Suprapubic skin (tissue), 4 donors: ENCODE measurements at regions not wholly inside any gene's neighbourhood (a gene's known extent, or its start where the extent isn't known, plus 50 kb on each side); places are given as distances from the start of the nearest gene placed in this dataset.
"Not testable (repeated sequence)": the region's sequence is repeated elsewhere in the genome, so short reads cannot be mapped to it uniquely, and the experiment has no call there.

ENCODE experiments used
- DNase-seq, 2 donors: peaks; one replicate each; pipeline ENCODE4 v3.0.0-alpha.2; 2019; ENCODE audit warnings: low spot score in 2 of 2
- H3K27ac ChIP-seq: fragments of 200-600 bp; sonication (generic); one replicate; pipeline ENCODE4 v1.5.1; 2019
- H3K27me3 ChIP-seq: fragments of 200-600 bp; sonication (generic); one replicate; pipeline ENCODE4 v1.5.1; 2019
- H3K36me3 ChIP-seq: fragments of 200-600 bp; sonication (generic); one replicate; pipeline ENCODE4 v1.5.1; 2019
- H3K4me1 ChIP-seq: fragments of 200-600 bp; sonication (generic); one replicate; pipeline ENCODE4 v1.5.1; 2019
- H3K4me3 ChIP-seq: fragments of 200-600 bp; sonication (generic); one replicate; pipeline ENCODE4 v1.5.1; 2019; ENCODE audit warnings: mild to moderate bottlenecking
- H3K9me3 ChIP-seq: fragments of 200-600 bp; sonication (generic); one replicate; pipeline ENCODE4 v1.5.1; 2019
- EP300 ChIP-seq: sonication (generic); formaldehyde crosslinking; IDR thresholded peaks from one replicate; pipeline ENCODE4 v1.6.1; 2017; ENCODE audit warnings: antibody characterized with exemption
- POLR2A ChIP-seq, 2 donors: fragments of 450-650 bp; IDR thresholded peaks; one replicate each; pipeline ENCODE4 v1.6.1; 2017; ENCODE audit warnings: antibody characterized with exemption in 2 of 2, mild to moderate bottlenecking in 2 of 2, moderate library complexity in 2 of 2
- POLR2AphosphoS5 ChIP-seq, 3 donors: sonication (generic); formaldehyde crosslinking; IDR thresholded peaks; one replicate each; pipeline ENCODE4 v1.6.1; 2017; ENCODE audit warnings: antibody characterized with exemption in 3 of 3
- WGBS: methylation state at CpG from one replicate; pipeline ENCODE4 v1.1.5; 2018; 5-methylcytosine and 5-hydroxymethylcytosine counted together
- TF ChIP-seq, protein P1 (sequence below), 2 donors: fragments of 200-600 bp in 1 of 2; fragments of 450-650 bp in 1 of 2; sonication (generic) in 1 of 2; IDR thresholded peaks; one replicate each; pipeline ENCODE4 v1.5.1; 2016 to 2019; ENCODE audit warnings: antibody characterized with exemption in 2 of 2, mild to moderate bottlenecking in 1 of 2, moderate library complexity in 1 of 2

DNA sequence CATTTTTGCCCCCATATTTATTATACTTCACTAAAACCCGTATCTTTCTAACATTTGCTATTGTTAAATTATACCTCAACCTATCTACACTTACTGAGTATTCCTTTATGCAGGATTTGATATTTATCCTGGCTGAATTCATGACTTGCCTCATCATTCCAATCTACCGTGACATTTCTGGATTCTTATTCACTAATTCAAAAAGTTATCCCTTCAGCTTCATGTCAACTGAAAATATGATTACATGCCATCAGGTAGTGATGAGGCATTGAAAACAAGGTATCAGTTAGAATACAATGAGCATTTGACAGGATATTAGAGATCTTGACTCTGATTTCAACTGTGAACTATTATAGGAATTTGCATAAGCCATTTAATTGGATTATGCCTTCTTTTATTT lies 2171.9 kb upstream of the WWC1 start:
- DNase-seq, result no peak
- Histone ChIP-seq H3K27ac (no peak overlapping the region), H3K36me3 (no peaks in the 10 kb centered on the region), H3K27me3 (no peaks in the 10 kb centered on the region), H3K4me1 (no peaks in the 10 kb centered on the region), H3K4me3 (no peak overlapping the region), H3K9me3 (no peaks in the 10 kb centered on the region)
- WGBS, result 83% methylated on average over 2 of the region's 2 CpGs
- TF ChIP-seq, protein P1, sequence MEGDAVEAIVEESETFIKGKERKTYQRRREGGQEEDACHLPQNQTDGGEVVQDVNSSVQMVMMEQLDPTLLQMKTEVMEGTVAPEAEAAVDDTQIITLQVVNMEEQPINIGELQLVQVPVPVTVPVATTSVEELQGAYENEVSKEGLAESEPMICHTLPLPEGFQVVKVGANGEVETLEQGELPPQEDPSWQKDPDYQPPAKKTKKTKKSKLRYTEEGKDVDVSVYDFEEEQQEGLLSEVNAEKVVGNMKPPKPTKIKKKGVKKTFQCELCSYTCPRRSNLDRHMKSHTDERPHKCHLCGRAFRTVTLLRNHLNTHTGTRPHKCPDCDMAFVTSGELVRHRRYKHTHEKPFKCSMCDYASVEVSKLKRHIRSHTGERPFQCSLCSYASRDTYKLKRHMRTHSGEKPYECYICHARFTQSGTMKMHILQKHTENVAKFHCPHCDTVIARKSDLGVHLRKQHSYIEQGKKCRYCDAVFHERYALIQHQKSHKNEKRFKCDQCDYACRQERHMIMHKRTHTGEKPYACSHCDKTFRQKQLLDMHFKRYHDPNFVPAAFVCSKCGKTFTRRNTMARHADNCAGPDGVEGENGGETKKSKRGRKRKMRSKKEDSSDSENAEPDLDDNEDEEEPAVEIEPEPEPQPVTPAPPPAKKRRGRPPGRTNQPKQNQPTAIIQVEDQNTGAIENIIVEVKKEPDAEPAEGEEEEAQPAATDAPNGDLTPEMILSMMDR (IDR thresholded peaks at IDR 0.05), result no peak
- TF ChIP-seq POLR2A (IDR thresholded peaks at IDR 0.05) (no peak), EP300 (no peak), POLR2AphosphoS5 (IDR thresholded peaks at IDR 0.05) (no peak)

DNA sequence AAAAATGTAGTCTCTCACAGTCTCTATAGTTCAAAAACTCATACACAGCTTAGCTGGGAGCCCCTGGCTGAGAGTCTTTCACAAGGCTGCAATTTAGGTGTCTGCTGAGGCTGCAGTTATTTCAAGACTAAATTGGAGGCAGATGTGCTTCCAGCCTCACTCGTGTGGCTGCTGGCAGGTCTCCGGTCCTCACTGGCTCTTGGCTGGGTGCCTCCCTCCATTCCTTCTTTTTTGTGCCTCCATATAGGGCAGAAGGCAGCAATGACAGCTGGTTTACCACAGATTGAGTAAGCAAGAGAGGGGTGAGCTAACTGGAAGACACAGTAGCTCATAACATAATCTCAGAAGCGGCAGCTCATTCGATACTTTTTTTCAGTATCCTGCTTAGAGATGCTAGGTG lies 2167.7 kb upstream of the WWC1 start:
- no peak overlapping the region for H3K27ac ChIP-seq
- DNase-seq, result no peak
- no peaks in the 10 kb centered on the region for H3K4me1 ChIP-seq
- WGBS, result 56% methylated on average over 4 of the region's 4 CpGs
- no peaks in the 10 kb centered on the region for H3K9me3 ChIP-seq
- H3K4me3 ChIP-seq, result no peak overlapping the region
- H3K36me3 ChIP-seq, result no peaks in the 10 kb centered on the region
- TF ChIP-seq POLR2A (IDR thresholded peaks at IDR 0.05), result no peak
- no peak for TF ChIP-seq POLR2AphosphoS5 (IDR thresholded peaks at IDR 0.05)
- TF ChIP-seq, protein P1 (IDR thresholded peaks at IDR 0.05), result no peak
- no peak for TF ChIP-seq EP300
- H3K27me3 ChIP-seq, result no peaks in the 10 kb centered on the region

DNA sequence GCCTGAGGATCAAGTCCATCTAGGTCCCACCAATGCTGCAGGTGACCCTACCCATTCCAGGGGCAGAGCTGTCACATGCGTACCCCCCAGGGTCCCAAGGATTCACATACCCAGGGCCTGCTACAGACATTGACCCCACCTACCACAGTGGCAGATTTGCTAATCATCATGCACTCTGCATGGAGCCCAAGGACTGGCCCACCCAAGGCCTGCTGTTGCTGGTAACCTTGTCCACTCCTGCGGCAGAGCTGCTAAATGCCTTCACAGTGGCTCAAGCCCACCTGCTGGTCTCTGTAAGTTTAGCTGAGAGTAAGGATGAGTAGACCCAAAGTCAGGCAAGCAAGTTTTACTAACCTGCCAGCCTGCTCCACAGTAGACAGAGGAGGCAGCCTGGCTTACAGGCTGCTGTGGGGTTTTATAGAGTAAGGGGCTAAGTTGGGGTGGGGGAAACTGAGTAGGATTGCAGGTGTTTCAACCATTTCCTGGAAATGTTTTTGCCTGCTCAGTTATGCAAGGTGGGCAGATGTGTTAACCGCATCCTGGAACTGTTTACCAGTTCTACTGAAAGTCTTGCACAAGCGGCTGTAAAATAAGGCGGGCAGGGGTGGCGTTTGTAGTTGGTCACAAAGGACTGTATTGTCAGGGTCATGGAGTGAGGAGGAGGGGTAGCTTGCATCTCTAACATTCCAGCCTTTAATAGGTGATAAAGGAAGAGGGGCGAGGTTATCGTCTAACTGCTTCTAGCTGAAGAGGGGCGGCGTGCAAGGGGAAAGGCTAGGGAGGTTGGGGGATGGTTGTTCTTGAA lies 2163.5 kb upstream of the WWC1 start:
- DNase-seq, result no peak
- 91% methylated on average over 10 of the region's 10 CpGs for WGBS
- no peaks in the 10 kb centered on the region for H3K27me3 ChIP-seq
- TF ChIP-seq, protein P1 (IDR thresholded peaks at IDR 0.05), result no peak
- TF ChIP-seq EP300 (no peak), POLR2AphosphoS5 (IDR thresholded peaks at IDR 0.05) (no peak), POLR2A (IDR thresholded peaks at IDR 0.05) (no peak)
- H3K36me3 ChIP-seq, result no peaks in the 10 kb centered on the region
- no peak overlapping the region for H3K27ac ChIP-seq
- no peaks in the 10 kb centered on the region for H3K4me1 ChIP-seq
- H3K4me3 ChIP-seq, result no peak overlapping the region
- H3K9me3 ChIP-seq, result peaks cover 6% of the 10 kb centered on the region

DNA sequence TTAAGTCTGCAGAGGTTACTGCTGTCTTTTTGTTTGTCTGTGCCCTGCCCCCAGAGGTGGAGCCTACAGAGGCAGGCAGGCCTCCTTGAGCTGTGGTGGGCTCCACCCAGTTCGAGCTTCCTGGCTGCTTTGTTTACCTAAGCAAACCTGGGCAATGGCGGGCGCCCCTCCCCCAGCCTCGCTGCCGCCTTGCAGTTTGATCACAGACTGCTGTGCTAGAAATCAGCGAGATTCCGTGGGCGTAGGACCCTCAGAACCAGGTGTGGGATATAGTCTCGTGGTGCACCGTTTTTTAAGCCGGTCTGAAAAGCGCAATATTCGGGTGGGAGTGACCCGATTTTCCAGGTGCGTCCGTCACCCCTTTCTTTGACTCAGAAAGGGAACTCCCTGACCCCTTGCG lies 2146.3 kb upstream of the WWC1 start:
- H3K4me1 ChIP-seq, H3K27me3 ChIP-seq, H3K9me3 ChIP-seq, H3K27ac ChIP-seq, H3K4me3 ChIP-seq, H3K36me3 ChIP-seq, DNase-seq: not testable (repeated sequence)
- 100% methylated on average over 4 of the region's 17 CpGs for WGBS

DNA sequence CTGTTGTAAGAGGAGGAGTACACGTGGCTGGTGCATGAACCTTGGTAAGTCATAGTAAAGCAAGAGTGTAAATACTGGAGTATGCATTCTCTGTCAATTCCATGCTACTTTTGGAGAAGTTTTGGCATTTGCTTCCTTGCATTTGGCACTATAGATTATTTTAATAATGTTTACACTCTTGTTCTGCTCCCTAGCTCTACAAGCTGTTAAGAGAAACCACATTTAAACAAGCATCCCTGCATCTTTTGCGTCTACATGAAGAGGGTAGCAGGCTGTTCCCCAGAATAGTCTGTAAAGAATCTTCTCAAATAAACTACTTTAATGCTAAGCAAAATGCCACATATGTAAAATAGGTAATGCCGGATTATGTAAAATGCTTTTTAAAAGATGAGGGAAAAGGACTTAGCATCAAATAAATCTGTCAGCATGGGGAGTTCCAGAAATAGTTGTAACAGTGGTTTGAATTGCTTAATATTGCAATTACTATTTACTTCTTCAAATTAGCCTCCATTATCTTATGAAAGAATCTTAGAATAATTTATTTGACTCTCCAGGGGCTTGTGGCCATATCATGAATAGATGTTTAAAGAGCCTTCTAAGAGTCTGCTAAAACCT lies 2127.3 kb upstream of the WWC1 start:
- Histone ChIP-seq H3K4me1 (no peaks in the 10 kb centered on the region), H3K27ac (no peak overlapping the region), H3K4me3 (no peak overlapping the region), H3K9me3 (no peaks in the 10 kb centered on the region), H3K36me3 (no peaks in the 10 kb centered on the region), H3K27me3 (no peaks in the 10 kb centered on the region)
- no peak for DNase-seq
- TF ChIP-seq, protein P1 (IDR thresholded peaks at IDR 0.05), result no peak
- TF ChIP-seq POLR2AphosphoS5 (IDR thresholded peaks at IDR 0.05), result no peak
- no peak for TF ChIP-seq EP300
- TF ChIP-seq POLR2A (IDR thresholded peaks at IDR 0.05), result no peak
- WGBS, result 57% methylated on average over 3 of the region's 3 CpGs
